ENCODE measurements at regions not wholly inside any gene's neighbourhood (a gene's known extent, or its start where the extent isn't known, plus 50 kb on each side); places are given as distances from the start of the nearest gene placed in this dataset.
"Not testable (repeated sequence)": the region's sequence is repeated elsewhere in the genome, so short reads cannot be mapped to it uniquely, and the experiment has no call there.

DNA sequence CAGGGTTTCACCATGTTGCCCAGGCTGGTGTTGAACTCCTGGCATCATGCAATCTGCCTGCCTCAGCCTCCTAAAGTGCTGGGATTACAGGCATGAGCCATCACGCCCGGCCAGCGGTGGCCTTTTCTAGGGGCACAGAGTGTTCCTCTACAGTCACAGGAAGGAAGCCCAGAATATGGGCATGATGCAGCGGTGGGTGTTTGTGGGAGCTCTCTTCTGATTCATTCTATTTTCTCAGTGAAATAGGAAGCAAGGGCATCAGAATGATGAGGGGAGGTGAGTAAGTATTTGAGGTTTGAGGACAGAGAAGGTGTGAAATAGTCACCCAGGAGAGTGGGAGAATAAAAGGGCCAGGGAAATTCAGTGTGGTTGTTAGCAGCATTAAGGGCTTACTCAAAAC is 70.3 kb upstream of the PSME4 start:
- intact Hi-C loops (cut with micrococcal nuclease): no loop called here
- Histone ChIP-seq H3K4me1 (ENCODE audit: control insufficient read depth in 2 of 2, insufficient read depth in 2 of 2, low read length in 2 of 2) (peaks cover 0 to 8% of the 10 kb centered on the region in 2 donors), H3K9me3 (ENCODE audit: control insufficient read depth in 2 of 3, low read length in 3 of 3) (peaks cover 0 to 4% (median 0%) of the 10 kb centered on the region in 3 experiments), H3K27ac (ENCODE audit: low read depth, low read length) (no peak overlapping the region), H3K4me3 (ENCODE audit: low read length) (no peak overlapping the region), H3K36me3 (ENCODE audit: control insufficient read depth in 2 of 3, insufficient read depth in 3 of 3, low read length in 3 of 3) (no peaks in the 10 kb centered on the region), H3K27me3 (ENCODE audit: control insufficient read depth in 2 of 2, insufficient read depth in 2 of 2, low read length in 2 of 2) (no peaks in the 10 kb centered on the region)
- ATAC-seq (peak; percentile 32), DNase-seq (peak in 1 of 9 donors; percentile 63)
- ChIA-PET POLR2A (interaction anchor here (0.6 kb wide), 1 partner anchor 130 kb away, joined by 3 read pairs; no protein-coding TSS in a partner anchor), CTCF (interaction anchor here (0.8 kb wide), 1 partner anchor 605 kb away, joined by 4 read pairs; no protein-coding TSS in a partner anchor)
- Mint-ChIP-seq H3K27ac (no peak overlapping the region), H3K9me3 (peaks cover 0 to 16% (median 5%) of the 10 kb centered on the region in 11 donors), H3K4me3 (no peak overlapping the region), H3K36me3 (peaks cover 8 to 19% (median 12%) of the 10 kb centered on the region in 5 donors), H3K27me3 (no peaks in the 10 kb centered on the region), H3K4me1 (no peaks in the 10 kb centered on the region)

DNA sequence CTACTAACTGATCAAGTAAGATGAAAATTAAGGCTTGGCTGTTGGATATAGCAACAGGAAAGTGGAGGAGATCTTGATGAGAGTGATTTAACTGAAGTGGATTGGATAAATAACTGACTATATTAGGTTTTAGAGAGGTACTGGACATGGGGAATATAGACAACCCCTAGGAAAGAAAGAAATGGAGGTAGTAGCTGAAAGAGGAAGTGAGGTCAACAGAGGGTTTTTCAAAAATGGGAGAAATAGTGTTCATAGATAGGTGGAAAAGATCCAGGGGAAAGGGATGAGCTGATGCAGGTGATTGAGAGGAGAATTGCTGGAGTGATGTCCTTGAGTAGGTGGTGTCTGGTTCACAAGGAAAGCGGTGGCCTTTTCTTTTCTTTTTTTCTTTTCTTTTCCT is 69.9 kb upstream of the PSME4 start:
- no peak overlapping the region for H3K27ac ChIP-seq (ENCODE audit: low read depth, low read length)
- DNase-seq: no peak
- Mint-ChIP-seq H3K27ac (no peak overlapping the region), H3K36me3 (peaks cover 8 to 19% (median 12%) of the 10 kb centered on the region in 5 donors), H3K27me3 (no peaks in the 10 kb centered on the region), H3K4me1 (no peaks in the 10 kb centered on the region), H3K9me3 (peaks cover 0 to 16% (median 5%) of the 10 kb centered on the region in 11 donors), H3K4me3 (no peak overlapping the region)
- no peak overlapping the region for H3K4me3 ChIP-seq (ENCODE audit: low read length)
- H3K9me3 ChIP-seq (ENCODE audit: control insufficient read depth in 2 of 3, low read length in 3 of 3): peaks cover 0 to 4% (median 0%) of the 10 kb centered on the region in 3 experiments
- ChIA-PET CTCF (interaction anchor here (0.8 kb wide), 1 partner anchor 606 kb away, joined by 4 read pairs; no protein-coding TSS in a partner anchor), POLR2A (no interaction called here)
- H3K27me3 ChIP-seq (ENCODE audit: control insufficient read depth in 2 of 2, insufficient read depth in 2 of 2, low read length in 2 of 2): no peaks in the 10 kb centered on the region
- intact Hi-C loops (cut with micrococcal nuclease): no loop called here
- peaks cover 0 to 8% of the 10 kb centered on the region in 2 donors for H3K4me1 ChIP-seq (ENCODE audit: control insufficient read depth in 2 of 2, insufficient read depth in 2 of 2, low read length in 2 of 2)
- no peak for ATAC-seq
- H3K36me3 ChIP-seq (ENCODE audit: control insufficient read depth in 2 of 3, insufficient read depth in 3 of 3, low read length in 3 of 3): no peaks in the 10 kb centered on the region

DNA sequence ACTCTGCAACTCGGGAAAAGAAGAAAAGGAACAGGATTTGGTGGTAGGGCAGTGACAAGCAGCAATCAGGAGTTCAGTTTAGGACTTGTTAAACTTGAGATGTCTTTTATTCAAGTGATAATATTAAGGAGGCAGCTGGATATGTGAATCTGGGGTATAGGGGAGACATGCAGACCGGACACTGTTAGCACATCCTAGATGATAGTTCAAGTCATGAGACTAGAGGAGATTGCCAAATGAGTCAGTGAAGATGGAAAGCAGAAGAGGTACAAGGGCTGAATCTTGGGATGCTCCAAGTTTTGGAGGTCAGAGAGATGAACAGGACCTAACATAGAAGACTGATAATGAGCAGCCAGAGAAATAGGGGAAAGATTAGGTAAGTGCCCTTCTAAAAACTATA is 69.5 kb upstream of the PSME4 start:
- DNase-seq: no peak
- Mint-ChIP-seq H3K9me3 (peaks cover 0 to 14% (median 3%) of the 10 kb centered on the region in 11 donors), H3K4me1 (no peaks in the 10 kb centered on the region), H3K4me3 (no peak overlapping the region), H3K27me3 (no peaks in the 10 kb centered on the region), H3K27ac (no peak overlapping the region), H3K36me3 (peaks cover 7 to 21% (median 13%) of the 10 kb centered on the region in 5 donors)
- Histone ChIP-seq H3K36me3 (ENCODE audit: control insufficient read depth in 2 of 3, insufficient read depth in 3 of 3, low read length in 3 of 3) (no peaks in the 10 kb centered on the region), H3K4me3 (ENCODE audit: low read length) (no peak overlapping the region), H3K4me1 (ENCODE audit: control insufficient read depth in 2 of 2, insufficient read depth in 2 of 2, low read length in 2 of 2) (peaks cover 0 to 8% of the 10 kb centered on the region in 2 donors), H3K27ac (ENCODE audit: low read depth, low read length) (no peak overlapping the region), H3K27me3 (ENCODE audit: control insufficient read depth in 2 of 2, insufficient read depth in 2 of 2, low read length in 2 of 2) (no peaks in the 10 kb centered on the region), H3K9me3 (ENCODE audit: control insufficient read depth in 2 of 3, low read length in 3 of 3) (peaks cover 0 to 3% (median 0%) of the 10 kb centered on the region in 3 experiments)
- intact Hi-C loops (cut with micrococcal nuclease): no loop called here
- ChIA-PET CTCF (interaction anchor here (0.7 kb wide), 1 partner anchor 10 kb away, joined by 4 read pairs; no protein-coding TSS in a partner anchor), POLR2A (no interaction called here)
- no peak for ATAC-seq

DNA sequence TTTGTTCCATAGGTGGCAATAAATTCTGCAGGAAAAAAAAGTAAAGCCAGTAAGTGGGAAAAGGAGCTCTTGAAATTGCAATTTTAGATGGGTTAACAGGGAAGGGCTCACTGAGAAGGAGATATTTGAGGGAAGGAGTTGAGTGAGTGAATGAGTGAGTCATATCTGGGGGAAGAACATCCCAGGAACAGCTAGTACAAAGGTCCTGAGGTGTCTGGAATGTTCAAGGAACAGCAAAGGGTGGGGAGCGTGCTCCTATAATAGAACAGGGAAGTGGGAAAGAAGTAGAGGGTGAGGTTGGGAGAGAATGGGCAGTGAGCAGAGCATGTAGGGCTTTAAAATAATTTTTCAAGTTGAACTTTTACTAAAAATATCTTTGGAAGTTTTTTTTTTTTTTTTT is 68.0 kb upstream of the PSME4 start:
- Mint-ChIP-seq H3K27ac (no peak overlapping the region), H3K4me1 (no peaks in the 10 kb centered on the region), H3K36me3 (peaks cover 4 to 17% (median 7%) of the 10 kb centered on the region in 5 donors), H3K27me3 (no peaks in the 10 kb centered on the region), H3K4me3 (no peak overlapping the region), H3K9me3 (no peaks in the 10 kb centered on the region)
- ATAC-seq: no peak
- no peak overlapping the region for H3K4me3 ChIP-seq (ENCODE audit: low read length)
- DNase-seq: no peak
- no peaks in the 10 kb centered on the region for H3K9me3 ChIP-seq (ENCODE audit: control insufficient read depth in 2 of 3, low read length in 3 of 3)
- no peaks in the 10 kb centered on the region for H3K36me3 ChIP-seq (ENCODE audit: control insufficient read depth in 2 of 3, insufficient read depth in 3 of 3, low read length in 3 of 3)
- POLR2A ChIA-PET: interaction anchor here (0.5 kb wide), 1 partner anchor 56 kb away, joined by 7 read pairs; no protein-coding TSS in a partner anchor
- CTCF ChIA-PET: interaction anchor here (0.6 kb wide), 1 partner anchor 49 kb away, joined by 10 read pairs; no protein-coding TSS in a partner anchor
- H3K27ac ChIP-seq (ENCODE audit: low read depth, low read length): no peak overlapping the region
- intact Hi-C loops (cut with micrococcal nuclease): no loop called here
- H3K4me1 ChIP-seq (ENCODE audit: control insufficient read depth in 2 of 2, insufficient read depth in 2 of 2, low read length in 2 of 2): peaks cover 0 to 8% of the 10 kb centered on the region in 2 donors
- H3K27me3 ChIP-seq (ENCODE audit: control insufficient read depth in 2 of 2, insufficient read depth in 2 of 2, low read length in 2 of 2): no peaks in the 10 kb centered on the region

DNA sequence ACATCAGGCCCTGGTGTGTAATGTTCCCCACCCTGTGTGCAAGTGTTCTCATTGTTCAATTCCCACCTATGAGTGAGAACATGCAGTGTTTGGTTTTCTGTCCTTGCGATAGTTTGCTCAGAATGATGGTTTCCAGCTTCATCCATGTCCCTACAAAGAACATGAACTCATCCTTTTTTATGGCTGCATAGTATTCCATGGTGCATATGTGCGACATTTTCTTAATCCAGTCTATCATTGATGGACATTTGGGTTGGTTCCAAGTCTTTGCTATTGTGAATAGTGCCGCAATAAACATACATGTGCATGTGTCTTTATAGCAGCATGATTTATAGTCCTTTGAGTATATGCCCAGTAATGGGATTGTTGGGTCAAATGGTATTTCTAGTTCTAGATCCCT is 60.5 kb upstream of the PSME4 start:
- H3K27me3 ChIP-seq (ENCODE audit: control insufficient read depth in 2 of 2, insufficient read depth in 2 of 2, low read length in 2 of 2); ATAC-seq; POLR2A ChIA-PET; H3K4me1 ChIP-seq (ENCODE audit: control insufficient read depth in 2 of 2, insufficient read depth in 2 of 2, low read length in 2 of 2); intact Hi-C loops (cut with micrococcal nuclease); H3K27me3 Mint-ChIP-seq; H3K4me3 Mint-ChIP-seq; CTCF ChIA-PET; H3K36me3 ChIP-seq (ENCODE audit: control insufficient read depth in 2 of 3, insufficient read depth in 3 of 3, low read length in 3 of 3); H3K4me3 ChIP-seq (ENCODE audit: low read length); H3K27ac Mint-ChIP-seq; H3K9me3 ChIP-seq (ENCODE audit: control insufficient read depth in 2 of 3, low read length in 3 of 3); H3K27ac ChIP-seq (ENCODE audit: low read depth, low read length); H3K4me1 Mint-ChIP-seq; DNase-seq; H3K9me3 Mint-ChIP-seq: not testable (repeated sequence)
- H3K36me3 Mint-ChIP-seq: peaks cover 8 to 25% (median 11%) of the 10 kb centered on the region in 5 donors

DNA sequence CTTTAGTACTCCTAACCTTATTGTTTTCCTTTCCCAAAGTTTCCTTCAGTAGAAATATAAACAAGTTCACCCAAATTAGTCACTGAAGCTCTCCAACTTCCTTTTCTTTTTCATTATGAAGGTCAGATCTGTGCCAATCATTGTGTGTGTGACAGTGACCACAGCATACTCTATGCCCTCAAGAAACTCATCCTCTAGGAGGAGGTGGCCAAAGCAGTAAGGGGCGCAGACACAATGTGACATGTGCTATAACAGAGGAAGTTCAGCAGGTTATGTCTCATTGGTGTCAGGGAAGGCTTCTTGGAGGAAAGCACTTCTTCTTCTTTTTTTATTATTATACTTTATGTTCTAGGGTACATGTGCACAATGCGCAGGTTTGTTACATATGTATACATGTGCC is 60.0 kb upstream of the PSME4 start:
- H3K9me3 ChIP-seq (ENCODE audit: control insufficient read depth in 2 of 3, low read length in 3 of 3): no peaks in the 10 kb centered on the region
- intact Hi-C loops (cut with micrococcal nuclease): no loop called here
- Mint-ChIP-seq H3K4me1 (peaks cover 0 to 7% (median 3%) of the 10 kb centered on the region in 7 donors), H3K9me3 (peaks cover 0 to 8% (median 0%) of the 10 kb centered on the region in 11 donors), H3K27ac (peak overlapping the region in 1 of 9 donors; percentile 87), H3K27me3 (no peaks in the 10 kb centered on the region), H3K4me3 (no peak overlapping the region), H3K36me3 (peaks cover 8 to 25% (median 11%) of the 10 kb centered on the region in 5 donors)
- H3K4me1 ChIP-seq (ENCODE audit: control insufficient read depth in 2 of 2, insufficient read depth in 2 of 2, low read length in 2 of 2): no peaks in the 10 kb centered on the region
- H3K36me3 ChIP-seq (ENCODE audit: control insufficient read depth in 2 of 3, insufficient read depth in 3 of 3, low read length in 3 of 3): no peaks in the 10 kb centered on the region
- POLR2A ChIA-PET: interaction anchor here (0.6 kb wide), 1 partner anchor 39 kb away, joined by 5 read pairs; no protein-coding TSS in a partner anchor
- ATAC-seq: no peak
- no peak overlapping the region for H3K4me3 ChIP-seq (ENCODE audit: low read length)
- no peaks in the 10 kb centered on the region for H3K27me3 ChIP-seq (ENCODE audit: control insufficient read depth in 2 of 2, insufficient read depth in 2 of 2, low read length in 2 of 2)
- DNase-seq: no peak
- CTCF ChIA-PET: no interaction called here
- no peak overlapping the region for H3K27ac ChIP-seq (ENCODE audit: low read depth, low read length)

DNA sequence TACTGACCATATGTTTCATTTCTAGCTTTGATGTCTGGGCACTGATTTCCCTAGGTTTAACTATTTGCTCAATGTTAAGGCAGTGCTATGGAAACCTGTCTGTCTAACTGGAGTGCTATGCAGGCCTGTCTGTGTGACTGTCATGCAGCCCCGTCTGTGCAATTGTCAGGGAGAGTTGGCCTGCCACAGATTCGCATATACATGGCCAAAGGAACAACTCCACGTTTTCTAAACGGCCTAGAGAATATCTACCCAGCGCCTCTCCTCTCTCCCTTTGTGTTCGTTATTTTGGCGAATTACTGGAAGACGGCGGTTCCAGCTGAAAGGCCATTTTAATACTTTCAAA is 59.6 kb upstream of the PSME4 start:
- H3K4me3 Mint-ChIP-seq: no peak overlapping the region
- no peaks in the 10 kb centered on the region for H3K36me3 ChIP-seq (ENCODE audit: control insufficient read depth in 2 of 3, insufficient read depth in 3 of 3, low read length in 3 of 3)
- no peak overlapping the region for H3K27ac Mint-ChIP-seq
- peaks cover 7 to 22% (median 9%) of the 10 kb centered on the region in 5 donors for H3K36me3 Mint-ChIP-seq
- peaks cover 0 to 10% (median 0%) of the 10 kb centered on the region in 11 donors for H3K9me3 Mint-ChIP-seq
- no peaks in the 10 kb centered on the region for H3K27me3 ChIP-seq (ENCODE audit: control insufficient read depth in 2 of 2, insufficient read depth in 2 of 2, low read length in 2 of 2)
- no peaks in the 10 kb centered on the region for H3K27me3 Mint-ChIP-seq
- H3K4me3 ChIP-seq (ENCODE audit: low read length): no peak overlapping the region
- no peak for ATAC-seq
- CTCF ChIA-PET: no interaction called here
- no peak for DNase-seq
- H3K4me1 Mint-ChIP-seq: peaks cover 0 to 9% (median 3%) of the 10 kb centered on the region in 7 donors
- H3K9me3 ChIP-seq (ENCODE audit: control insufficient read depth in 2 of 3, low read length in 3 of 3): no peaks in the 10 kb centered on the region
- H3K4me1 ChIP-seq (ENCODE audit: control insufficient read depth in 2 of 2, insufficient read depth in 2 of 2, low read length in 2 of 2): no peaks in the 10 kb centered on the region
- intact Hi-C loops (cut with micrococcal nuclease): no loop called here
- POLR2A ChIA-PET: interaction anchor here (0.6 kb wide), 1 partner anchor 39 kb away, joined by 5 read pairs; no protein-coding TSS in a partner anchor
- no peak overlapping the region for H3K27ac ChIP-seq (ENCODE audit: low read depth, low read length)
